OCI-LY3 (cell line): ENCODE measurements at regions not wholly inside any gene's neighbourhood (a gene's known extent, or its start where the extent isn't known, plus 50 kb on each side); places are given as distances from the start of the nearest gene placed in this dataset.

ENCODE experiments used
- H2AFZ ChIP-seq: fragments of 200-600, 300-600 bp; shearing (Covaris generic); 2 replicates; pipeline ENCODE4 v1.6.0; 2014; ENCODE audit warnings: antibody characterized with exemption, low read depth, low read length
- H3K27ac ChIP-seq: fragments of 200-600, 300-600 bp; sonication (generic); 2 replicates; pipeline ENCODE4 v1.5.1; 2014; ENCODE audit warnings: mild to moderate bottlenecking, low read length, moderate library complexity, mixed read lengths
- H3K27me3 ChIP-seq: fragments of 200-600, 300-600 bp; sonication (generic); 2 replicates; pipeline ENCODE4 v1.6.1; 2014; ENCODE audit warnings: low read depth, low read length, mixed read lengths
- H3K36me3 ChIP-seq: fragments of 200-600, 300-600 bp; sonication (generic); replicated peaks from 2 replicates; pipeline ENCODE3; 2014; ENCODE audit warnings: low read depth, low read length, mixed read lengths
- H3K4me1 ChIP-seq: fragments of 300-600, 200-600 bp; sonication (generic); 2 replicates; pipeline ENCODE4 v1.6.1; 2014; ENCODE audit warnings: low read length, mixed read lengths
- H3K4me2 ChIP-seq: fragments of 200-600, 300-600 bp; sonication (generic); 2 replicates; pipeline ENCODE4 v1.6.1; 2014; ENCODE audit warnings: low read length, mixed read lengths
- H3K4me3 ChIP-seq: fragments of 300-600, 200-600 bp; sonication (generic); 2 replicates; pipeline ENCODE4 v1.5.1; 2014; ENCODE audit warnings: antibody characterized with exemption, mild to moderate bottlenecking, low read length, moderate library complexity
- H3K79me2 ChIP-seq: fragments of 300-600, 200-600 bp; shearing (Covaris generic); 2 replicates; pipeline ENCODE4 v1.6.1; 2014; ENCODE audit warnings: mild to moderate bottlenecking, low read length, mixed read lengths
- H3K9ac ChIP-seq: fragments of 300-600, 200-600 bp; shearing (Covaris generic); 2 replicates; pipeline ENCODE4 v1.6.0; 2014; ENCODE audit warnings: mild to moderate bottlenecking, low read length, moderate library complexity
- H3K9me3 ChIP-seq: fragments of 200-600, 300-600 bp; shearing (Covaris generic); 2 replicates; pipeline ENCODE4 v1.6.1; 2014; ENCODE audit warnings: low read length, mixed read lengths; ENCODE audit not compliant: insufficient read depth
- H4K20me1 ChIP-seq: fragments of 200-600, 300-600 bp; sonication (generic); 2 replicates; pipeline ENCODE4 v1.6.1; 2016; ENCODE audit warnings: low read length, mixed read lengths; ENCODE audit not compliant: insufficient read depth
- CTCF ChIP-seq: fragments of 200-600, 300-600 bp; sonication (generic); IDR thresholded peaks from 2 replicates; pipeline ENCODE4 v1.5.1; 2014; ENCODE audit warnings: antibody characterized with exemption, low read length, low read depth
- EZH2phosphoT487 ChIP-seq: fragments of 200-600 bp; shearing (Covaris generic); IDR thresholded peaks from 2 replicates; pipeline ENCODE4 v1.6.1; 2018; ENCODE audit warnings: antibody characterized with exemption, mixed run types, low read depth

DNA sequence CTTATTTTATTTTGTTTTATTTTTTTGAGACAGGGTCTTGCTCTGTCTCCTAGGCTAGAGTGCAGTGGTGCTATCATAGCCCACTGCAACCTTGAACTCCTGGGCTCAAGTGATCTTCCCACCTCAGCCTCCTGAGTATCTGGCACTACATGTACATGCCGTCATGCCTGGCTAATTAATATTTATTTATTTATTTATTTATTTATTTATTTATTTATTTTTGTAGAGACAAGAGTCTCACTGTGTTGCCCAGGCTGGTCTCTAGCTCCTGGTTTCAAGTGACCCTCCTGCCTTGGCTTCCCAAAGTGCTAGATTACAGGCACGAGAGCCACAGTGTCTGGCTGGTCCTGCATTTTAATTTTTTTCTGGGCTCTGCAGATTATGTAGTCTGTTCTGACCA, 84.9 kb upstream of the BCOR start:
- no peak overlapping the region for H3K4me2 ChIP-seq
- peaks cover 3% of the 10 kb centered on the region for H3K4me1 ChIP-seq
- peaks cover 5% of the 10 kb centered on the region; the same call in 1 of the 2 replicates for H3K9me3 ChIP-seq
- H3K36me3 ChIP-seq: no peaks in the 10 kb centered on the region
- H3K4me3 ChIP-seq: no peak overlapping the region
- no peak overlapping the region for H3K9ac ChIP-seq
- H3K27me3 ChIP-seq: no peaks in the 10 kb centered on the region
- no peaks in the 10 kb centered on the region for H4K20me1 ChIP-seq
- H2AFZ ChIP-seq: no peak overlapping the region
- TF ChIP-seq CTCF: no peak
- no peak for TF ChIP-seq EZH2phosphoT487
- H3K27ac ChIP-seq: no peak overlapping the region
- no peaks in the 10 kb centered on the region for H3K79me2 ChIP-seq

DNA sequence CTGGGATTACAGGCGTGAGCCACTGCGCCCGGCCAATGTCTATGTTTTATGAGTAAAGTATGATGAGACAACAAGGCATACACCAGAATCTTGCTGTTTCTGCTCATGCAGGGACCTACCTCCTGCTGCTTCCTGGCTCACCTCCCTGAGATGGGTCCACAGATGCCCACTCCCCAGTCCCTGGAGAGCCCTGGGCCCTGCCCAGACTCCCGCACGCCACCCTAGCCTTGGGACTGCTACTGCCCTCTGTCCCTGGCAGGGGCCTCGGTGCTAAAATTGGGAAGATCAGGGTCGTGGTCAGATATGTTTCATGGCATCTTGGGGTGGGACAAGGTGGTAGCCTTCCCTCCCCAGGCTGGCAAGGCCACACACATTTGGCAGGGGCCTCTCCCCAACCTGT, 84.3 kb upstream of the BCOR start:
- H3K9ac ChIP-seq: no peak overlapping the region
- H3K9me3 ChIP-seq: peaks cover 5% of the 10 kb centered on the region; the same call in 1 of the 2 replicates
- no peaks in the 10 kb centered on the region for H3K27me3 ChIP-seq

GRCh38 chrX:40179283-40179682, 81.5 kb upstream of the BCOR start:
- H3K4me2 ChIP-seq: no peak overlapping the region
- H3K27me3 ChIP-seq: no peaks in the 10 kb centered on the region
- peaks cover 20% of the 10 kb centered on the region for H3K4me1 ChIP-seq
- H3K36me3 ChIP-seq: no peaks in the 10 kb centered on the region
- peaks cover 7% of the 10 kb centered on the region; the same call in 1 of the 2 replicates for H3K79me2 ChIP-seq
- no peak overlapping the region for H2AFZ ChIP-seq
- TF ChIP-seq EZH2phosphoT487 (no peak), CTCF (no peak)
- no peak overlapping the region for H3K9ac ChIP-seq
- H3K4me3 ChIP-seq: no peak overlapping the region
- H3K9me3 ChIP-seq: no peaks in the 10 kb centered on the region
- no peak overlapping the region for H3K27ac ChIP-seq
- no peaks in the 10 kb centered on the region for H4K20me1 ChIP-seq

More for the DNA sequence above, 84.3 kb upstream of the BCOR start:
- TF ChIP-seq EZH2phosphoT487: no peak
- TF ChIP-seq CTCF: no peak
- Histone ChIP-seq H3K36me3 (no peaks in the 10 kb centered on the region), H3K4me1 (peaks cover 8% of the 10 kb centered on the region), H3K4me3 (no peak overlapping the region), H4K20me1 (no peaks in the 10 kb centered on the region), H2AFZ (no peak overlapping the region), H3K4me2 (no peak overlapping the region), H3K27ac (no peak overlapping the region), H3K79me2 (0 out of 2 replicates have a peak, but pooled peaks cover 5% of the 10 kb centered on the region)

- H3K79me2 ChIP-seq: peaks cover 18% of the 10 kb centered on the region
- peak overlapping the region; percentile 91 for H3K4me3 ChIP-seq
- peaks cover 32% of the 10 kb centered on the region for H3K4me1 ChIP-seq
- no peak overlapping the region for H2AFZ ChIP-seq
- H4K20me1 ChIP-seq: no peaks in the 10 kb centered on the region
- H3K27me3 ChIP-seq: no peaks in the 10 kb centered on the region
- no peaks in the 10 kb centered on the region for H3K9me3 ChIP-seq
- H3K9ac ChIP-seq: no peak overlapping the region
- H3K27ac ChIP-seq: no peak overlapping the region
- peak overlapping the region; percentile 93 for H3K4me2 ChIP-seq
- H3K36me3 ChIP-seq: no peaks in the 10 kb centered on the region
- TF ChIP-seq EZH2phosphoT487 (no peak), CTCF (no peak)
Observed at GRCh38 chrX:40177942-40178715, 80.4 kb upstream of the BCOR start.
